Left ventricle myocardium superior (tissue), 1 donor: ENCODE measurements at regions not wholly inside any gene's neighbourhood (a gene's known extent, or its start where the extent isn't known, plus 50 kb on each side); places are given as distances from the start of the nearest gene placed in this dataset.
A peak's percentile ranks its signal among the peaks of the same experiment; 100 is the strongest.

Experiments used
- ATAC-seq: fragments of 200-7000 bp; cut with Tn5 transposase; one replicate; pipeline ENCODE4 v1.9.1; 2020; ENCODE audit warnings: mild to moderate bottlenecking, moderate library complexity
- DNase-seq: peaks from one replicate; pipeline ENCODE4 v3.0.0-alpha.2; 2020
- intact Hi-C: fragments of 100-400 bp; cut with micrococcal nuclease; formaldehyde crosslinking; loops from one replicate; pipeline ENCODE4 v1.11.0; 2022
- donor health status: DM: no; HTN: yes; CAD: no; lungs with severe emphysema.

DNA sequence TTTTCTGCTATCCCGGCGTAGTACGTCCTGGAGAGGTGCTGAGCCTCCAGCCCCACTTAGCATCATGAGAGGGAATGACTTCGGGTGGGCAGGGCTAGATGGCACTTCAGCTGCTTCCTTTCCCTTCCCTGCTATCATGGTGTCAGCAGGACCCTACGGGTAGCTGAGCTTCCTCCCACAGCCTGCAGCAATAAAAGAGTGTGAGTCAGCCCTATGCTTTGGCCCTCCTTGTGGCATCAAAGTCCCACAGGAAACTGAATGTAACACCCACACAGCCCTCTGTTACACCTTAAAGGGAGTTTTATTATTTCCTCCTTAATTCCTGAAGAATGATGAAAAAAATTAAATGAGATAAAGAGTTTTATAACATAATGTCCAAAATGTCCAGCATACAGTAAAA lies 458.1 kb downstream of the RPS24 start:
- DNase-seq (no peak), ATAC-seq (no peak)
- intact Hi-C loops, result no loop called here

DNA sequence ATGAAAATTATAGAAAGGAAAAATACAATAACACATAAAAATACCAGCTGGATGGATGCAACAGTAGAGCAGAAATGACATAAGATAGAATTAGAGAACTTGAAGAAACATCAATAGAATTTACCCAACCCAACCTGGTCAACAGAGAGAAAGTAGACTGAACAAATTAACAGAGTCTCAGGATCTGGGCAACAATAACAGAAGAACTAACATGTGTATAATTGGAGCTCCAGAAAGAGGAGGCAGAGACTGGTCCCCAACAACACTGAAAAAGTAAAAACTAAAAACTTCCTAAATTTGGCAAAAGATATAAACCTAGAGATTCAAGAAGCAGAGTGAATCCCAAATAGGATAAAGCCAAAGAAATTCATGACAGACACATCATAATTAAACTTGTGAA lies 458.8 kb downstream of the RPS24 start:
- ATAC-seq, result no peak
- no peak for DNase-seq
- intact Hi-C loops, result no loop called here

DNA sequence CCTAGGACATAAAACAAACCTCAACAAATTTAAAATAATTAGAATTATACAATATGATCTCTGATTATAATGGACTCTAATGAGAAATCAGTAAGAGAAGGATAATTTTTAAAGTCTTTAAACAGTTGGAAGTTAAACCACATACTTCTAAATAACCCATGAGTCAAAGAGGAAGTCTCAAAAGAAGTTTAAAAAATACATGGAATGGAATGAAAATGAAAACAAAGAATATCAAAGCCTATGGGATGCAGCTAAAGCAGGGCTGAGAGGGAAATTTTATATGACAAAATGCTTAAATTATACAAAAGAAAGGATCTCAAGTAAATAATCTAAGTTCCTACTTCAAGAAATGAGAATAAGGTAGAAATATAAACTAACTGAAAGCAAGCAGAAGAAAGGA lies 460.5 kb downstream of the RPS24 start:
- ATAC-seq (no peak), DNase-seq (no peak)
- intact Hi-C loops, result no loop called here

DNA sequence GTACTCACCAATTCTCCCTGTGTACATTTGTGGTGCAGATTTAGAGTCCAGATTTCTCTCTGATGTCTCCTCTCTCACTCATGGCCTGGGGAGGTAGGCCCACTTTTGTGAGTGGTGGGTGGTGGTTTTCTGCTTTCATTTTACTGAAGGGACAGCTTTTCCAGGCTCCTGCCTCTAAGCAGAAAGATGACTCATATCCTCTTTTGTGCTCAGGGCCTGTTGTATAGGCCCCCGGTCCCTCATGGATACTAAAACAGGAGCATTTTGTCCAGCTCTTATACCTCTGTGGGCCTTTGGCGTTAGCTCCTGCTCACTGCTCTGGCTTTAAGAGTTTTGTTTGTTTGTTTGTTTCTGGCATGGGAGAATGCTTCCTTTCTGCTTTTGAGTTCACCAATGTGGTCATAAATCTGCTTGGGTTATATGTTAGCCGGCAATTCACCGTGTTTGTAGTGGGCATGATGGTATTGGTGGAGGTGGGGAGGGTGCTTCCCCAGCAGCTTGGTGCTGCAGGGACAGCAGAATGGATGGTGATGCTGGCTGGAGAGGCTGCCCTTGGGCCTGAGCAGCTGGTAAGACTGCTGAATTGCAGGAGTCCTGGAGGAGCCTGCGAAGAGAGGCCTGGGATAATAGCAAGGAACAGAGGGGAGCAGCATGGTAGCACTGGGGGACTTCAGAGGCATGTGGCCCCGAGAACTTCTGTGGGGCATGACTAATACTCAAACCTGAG lies 468.7 kb downstream of the RPS24 start:
- intact Hi-C loops, result no loop called here
- ATAC-seq (no peak), DNase-seq (no peak)

DNA sequence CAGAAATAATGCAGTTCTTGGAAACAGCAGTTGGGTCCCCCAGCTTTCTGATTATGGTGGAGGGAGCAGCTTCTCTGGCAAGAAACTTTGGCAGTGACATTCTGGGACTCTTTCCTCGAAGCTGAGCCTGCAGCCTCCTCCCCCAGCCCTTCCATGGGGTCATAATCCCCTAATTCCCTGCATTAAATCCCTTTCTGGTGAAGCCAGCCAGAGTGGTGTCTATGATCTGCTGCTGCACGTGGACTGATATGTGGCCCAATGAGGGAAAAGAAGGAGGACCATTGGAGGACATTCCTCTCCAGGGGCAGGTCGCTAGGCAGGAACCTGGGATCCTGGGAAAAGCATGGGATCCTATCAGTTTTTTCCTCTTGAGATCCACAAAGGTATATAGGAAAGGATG lies 470.5 kb downstream of the RPS24 start:
- no peak for DNase-seq
- ATAC-seq, result no peak

DNA sequence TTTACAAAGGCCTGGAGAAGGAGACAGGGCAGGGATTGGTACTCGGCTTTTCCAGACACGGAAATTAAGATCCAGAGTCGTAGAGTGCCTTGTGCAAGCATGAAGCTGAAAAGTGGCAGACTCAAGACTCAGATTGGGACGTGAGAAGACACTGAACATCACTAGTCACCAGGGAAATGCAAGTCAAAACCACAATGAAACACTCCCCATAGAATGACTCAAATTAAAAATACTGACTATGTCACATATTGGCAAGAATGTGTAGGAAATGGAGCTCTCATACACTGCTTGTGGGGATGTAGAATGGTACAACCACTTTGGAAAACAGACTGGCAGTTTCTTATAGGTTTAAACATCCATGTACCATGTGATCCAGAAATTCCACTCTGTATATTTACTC lies 472.0 kb downstream of the RPS24 start:
- ATAC-seq, result no peak
- intact Hi-C loops, result no loop called here
- no peak for DNase-seq

More for the DNA sequence above, 470.5 kb downstream of the RPS24 start:
- intact Hi-C loops, result no loop called here

DNA sequence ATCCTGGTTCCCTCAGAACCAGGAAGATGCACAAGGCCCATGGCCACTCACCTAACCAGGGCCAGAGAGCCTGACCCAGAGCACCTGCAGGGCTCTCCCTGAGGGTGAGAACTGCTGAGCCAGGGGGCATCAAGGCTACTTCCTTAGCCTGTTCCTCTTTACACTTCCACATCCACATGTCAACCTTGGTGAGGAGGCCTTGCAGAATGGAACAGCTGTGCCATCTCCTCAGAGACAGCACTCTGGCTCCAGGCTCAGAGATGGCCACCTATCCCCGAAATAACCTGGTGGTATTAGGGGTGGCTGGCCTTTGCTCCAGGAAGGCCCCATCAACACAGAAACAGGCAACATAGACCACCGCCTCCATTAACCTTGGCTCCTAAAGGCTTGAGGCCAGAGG lies 473.0 kb downstream of the RPS24 start:
- DNase-seq (no peak), ATAC-seq (no peak)
- intact Hi-C loops, result no loop called here

DNA sequence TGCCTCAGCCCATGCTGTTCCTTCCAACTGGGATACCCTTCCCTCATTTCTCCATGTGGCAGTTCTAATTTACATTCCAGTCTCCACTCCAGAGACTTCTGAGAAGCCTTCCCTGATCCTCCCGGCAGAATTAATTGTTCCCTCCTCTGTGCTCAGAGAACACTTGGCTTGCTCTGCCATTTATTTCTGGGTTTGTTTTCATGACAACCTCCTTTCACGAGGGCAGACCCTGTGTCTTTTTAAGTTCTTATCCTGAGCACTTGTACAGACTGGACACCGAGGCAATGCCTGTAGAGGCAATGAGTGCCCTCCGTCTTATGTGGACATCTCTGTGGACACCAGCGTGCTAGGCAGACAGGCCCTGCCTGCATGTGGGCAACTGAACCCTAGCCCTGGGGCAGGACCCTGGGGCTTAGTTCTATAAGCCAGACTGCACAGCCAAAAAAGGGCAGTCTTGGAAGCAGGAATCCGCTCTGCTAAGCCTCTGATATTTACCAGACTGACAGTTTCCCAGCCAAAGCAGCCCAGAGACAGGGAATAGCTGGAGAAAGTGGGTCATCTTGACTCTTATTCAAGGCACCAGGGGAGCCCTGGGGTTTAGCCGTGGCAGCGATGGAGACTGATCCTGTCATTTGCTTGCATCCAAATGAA lies 474.0 kb downstream of the RPS24 start:
- DNase-seq (no peak), ATAC-seq (no peak)
- intact Hi-C loops, result no loop called here

DNA sequence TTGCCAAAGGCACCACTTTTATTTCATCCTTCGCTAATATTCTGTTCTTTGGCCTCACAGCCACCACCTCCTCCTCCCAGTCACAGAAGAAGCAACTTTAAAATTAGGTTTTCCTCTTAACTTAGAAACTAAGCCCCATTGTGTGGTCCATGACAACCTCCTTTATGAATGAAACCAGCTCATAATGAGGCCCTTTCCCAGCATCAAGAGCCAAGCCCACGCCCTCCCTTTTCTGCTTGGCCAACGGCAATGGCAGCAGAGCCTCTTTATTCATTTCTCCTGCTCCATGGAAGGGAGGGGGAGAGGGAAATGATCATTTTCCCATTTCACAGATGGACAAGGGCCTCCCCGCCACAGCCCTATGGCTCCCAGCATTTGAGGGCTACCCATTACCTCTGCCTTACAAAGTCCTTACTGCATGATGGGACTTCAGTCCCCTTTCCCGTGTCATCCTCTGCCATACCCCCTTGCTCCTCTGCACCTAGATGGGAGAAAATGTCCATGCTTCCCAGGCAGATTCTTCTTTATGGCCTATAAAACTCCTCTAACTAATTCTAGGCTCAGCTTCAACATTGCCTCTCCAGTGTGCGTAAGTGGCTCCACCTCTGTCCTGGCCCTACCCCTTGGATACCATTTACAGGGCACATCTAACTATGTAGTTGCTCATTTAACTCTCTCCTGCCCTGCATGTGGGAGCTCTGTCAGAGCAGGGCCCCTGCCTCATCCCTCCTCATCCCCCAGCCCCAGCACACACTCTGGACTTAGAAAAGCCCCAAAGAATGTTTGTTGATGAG lies 475.5 kb downstream of the RPS24 start:
- ATAC-seq (no peak), DNase-seq (no peak)
- intact Hi-C loops, result no loop called here

DNA sequence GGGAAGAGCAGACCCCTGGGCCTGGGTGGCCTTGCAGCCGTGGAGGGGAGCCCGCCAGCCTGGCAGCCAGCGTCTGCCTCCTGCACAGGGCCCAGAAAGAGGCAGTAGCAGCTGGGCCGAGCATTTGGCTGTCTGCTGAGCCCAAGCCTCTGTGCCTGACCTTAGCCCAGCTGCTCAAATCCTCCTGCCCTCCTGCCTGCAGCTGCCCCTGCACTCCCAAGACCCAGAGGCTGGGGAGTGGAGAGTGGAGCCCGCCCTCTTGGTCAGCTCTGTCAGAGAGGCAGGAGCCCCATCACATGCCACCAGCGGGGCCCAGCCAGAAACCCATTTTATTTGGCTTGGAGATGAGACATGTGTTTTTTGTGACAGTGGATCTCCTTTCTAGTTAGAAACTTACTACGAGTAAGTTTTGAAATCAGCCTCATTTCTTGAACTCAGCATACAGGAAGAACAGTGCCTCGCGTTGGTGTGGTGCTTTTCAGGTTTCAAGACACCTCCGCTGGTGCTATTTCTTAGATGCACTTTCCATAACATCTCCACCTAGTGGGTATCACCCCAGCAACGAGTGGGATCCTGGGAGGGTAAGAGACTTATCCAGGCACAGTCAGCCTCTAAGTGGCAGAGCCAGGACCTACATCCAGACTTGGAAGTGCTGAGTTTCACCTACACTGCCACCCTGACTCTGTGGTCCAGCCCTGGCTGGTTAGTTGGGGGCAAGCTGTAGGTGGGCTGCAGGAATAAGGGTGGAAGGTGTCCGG lies 477.1 kb downstream of the RPS24 start:
- DNase-seq, result peak; percentile 36
- peak; percentile 61 for ATAC-seq
- intact Hi-C loops, result no loop called here

DNA sequence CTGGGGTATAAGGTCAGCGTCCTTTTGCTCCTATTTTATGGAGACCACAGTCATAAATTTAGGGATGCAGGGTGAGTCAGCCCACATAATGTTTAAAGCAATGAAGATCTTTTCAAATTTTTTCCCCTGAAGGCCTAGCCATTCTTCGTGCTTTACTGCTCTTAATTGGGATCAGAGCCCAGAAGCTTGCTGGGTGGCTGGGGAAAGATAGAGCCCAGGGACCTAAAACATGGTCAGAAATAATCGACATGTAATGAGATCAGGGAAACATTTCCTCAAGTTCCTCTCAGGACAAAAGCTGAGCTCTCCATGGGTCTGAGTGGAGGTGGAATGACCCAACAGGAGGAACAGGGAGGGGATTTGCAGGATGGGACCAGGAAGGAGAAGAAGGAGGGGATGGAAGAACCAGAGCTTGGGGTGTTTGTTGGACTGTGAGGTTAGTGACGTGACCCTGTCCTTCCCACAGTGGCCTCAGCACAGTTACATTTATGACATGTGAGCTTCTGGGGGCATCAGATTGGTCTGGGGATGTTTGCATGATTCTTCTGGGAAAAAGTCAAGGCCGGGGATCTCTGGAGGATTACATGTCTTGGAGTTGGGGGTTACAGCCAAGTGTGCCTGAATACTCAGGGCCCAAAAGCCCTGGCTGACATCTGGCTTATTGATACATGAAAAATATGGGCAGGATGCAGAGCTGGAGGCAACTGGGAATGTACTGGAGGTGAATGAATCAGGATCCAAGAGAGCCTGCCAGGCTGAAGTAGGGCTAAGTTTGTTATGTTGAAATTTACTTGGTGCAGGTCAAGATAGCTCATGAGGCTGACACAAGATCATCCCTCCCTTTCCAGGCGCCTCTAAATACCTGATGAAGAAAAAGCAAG lies 477.9 kb downstream of the RPS24 start:
- ATAC-seq, result peak; percentile 7
- no peak for DNase-seq
- intact Hi-C loops, result no loop called here

DNA sequence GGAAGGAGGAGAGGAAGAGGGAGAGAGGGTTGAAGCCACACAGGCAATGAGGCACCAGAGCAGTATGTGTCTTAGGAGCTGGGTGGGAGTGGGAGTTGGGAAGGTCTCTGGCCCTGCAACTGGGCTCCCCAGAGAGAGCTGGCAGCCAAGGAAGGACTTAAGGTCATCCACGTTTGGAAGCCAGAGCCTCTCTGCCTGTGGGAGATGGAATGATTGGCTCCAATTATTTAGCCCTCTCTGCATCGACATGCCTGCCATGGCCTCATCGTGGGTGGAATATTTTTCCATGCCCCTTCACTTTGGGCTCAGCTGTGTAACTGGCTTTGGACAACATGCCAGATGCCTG lies 478.5 kb downstream of the RPS24 start:
- intact Hi-C loops, result no loop called here
- ATAC-seq (no peak), DNase-seq (no peak)

DNA sequence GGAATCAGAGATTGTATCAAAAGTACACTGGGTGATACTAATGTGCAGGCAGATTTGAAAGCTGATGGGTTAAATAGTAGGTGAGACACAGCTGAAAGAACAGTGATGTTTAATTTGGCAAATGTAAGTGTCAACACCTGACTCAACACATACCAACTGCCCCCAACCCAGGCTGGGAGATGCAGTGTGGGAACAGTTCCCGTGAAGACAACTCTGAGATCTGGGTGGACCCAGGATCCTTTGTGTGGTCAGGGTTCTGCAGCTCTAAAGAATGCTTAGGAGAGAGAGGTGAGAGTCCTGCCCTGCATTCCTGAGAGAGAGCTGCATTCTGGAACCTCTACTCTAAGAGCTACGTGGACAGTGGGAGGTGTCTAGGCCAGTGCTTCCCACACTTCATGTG lies 479.7 kb downstream of the RPS24 start:
- no peak for DNase-seq
- intact Hi-C loops, result no loop called here
- ATAC-seq, result no peak

DNA sequence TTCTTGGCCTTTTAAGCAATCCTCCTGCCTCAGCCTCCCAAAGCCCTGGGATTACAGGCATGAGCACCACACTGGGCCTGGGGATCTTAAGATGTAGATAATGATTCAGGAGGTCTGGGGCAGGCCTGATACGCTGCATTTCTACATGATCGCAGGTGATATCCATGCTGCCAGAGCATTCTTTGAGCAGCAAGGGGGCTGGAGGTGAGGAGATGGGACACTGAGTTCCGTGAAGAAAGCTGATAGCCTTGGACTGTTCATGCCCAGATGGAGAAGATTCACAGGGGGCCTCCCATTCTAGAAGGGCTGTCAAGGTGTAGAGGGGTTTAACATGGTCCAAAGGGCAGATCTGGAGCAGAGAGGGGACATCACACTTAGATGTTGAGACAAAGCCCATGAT lies 480.3 kb downstream of the RPS24 start:
- ATAC-seq (no peak), DNase-seq (no peak)
- intact Hi-C loops, result no loop called here

DNA sequence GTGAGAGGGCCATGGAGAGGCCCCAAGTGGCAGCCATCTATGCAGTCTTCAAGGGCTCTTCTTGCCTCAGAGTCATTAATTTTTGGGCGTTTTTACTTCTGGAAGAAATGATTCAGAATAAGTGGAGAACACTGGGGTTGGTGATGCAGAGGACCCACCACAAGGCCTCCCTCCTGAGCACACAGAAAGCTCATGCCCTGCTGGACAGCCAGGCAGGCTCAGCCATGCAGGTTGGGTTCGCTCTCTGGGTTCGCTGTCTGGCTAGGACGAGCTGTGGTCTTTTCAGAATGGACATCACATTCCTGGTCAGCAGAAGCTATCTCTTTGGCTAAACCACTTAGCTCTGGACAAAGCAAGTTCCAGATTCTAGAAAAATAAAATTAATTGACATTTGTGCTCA lies 480.8 kb downstream of the RPS24 start:
- ATAC-seq, result no peak
- no peak for DNase-seq
- intact Hi-C loops, result no loop called here

DNA sequence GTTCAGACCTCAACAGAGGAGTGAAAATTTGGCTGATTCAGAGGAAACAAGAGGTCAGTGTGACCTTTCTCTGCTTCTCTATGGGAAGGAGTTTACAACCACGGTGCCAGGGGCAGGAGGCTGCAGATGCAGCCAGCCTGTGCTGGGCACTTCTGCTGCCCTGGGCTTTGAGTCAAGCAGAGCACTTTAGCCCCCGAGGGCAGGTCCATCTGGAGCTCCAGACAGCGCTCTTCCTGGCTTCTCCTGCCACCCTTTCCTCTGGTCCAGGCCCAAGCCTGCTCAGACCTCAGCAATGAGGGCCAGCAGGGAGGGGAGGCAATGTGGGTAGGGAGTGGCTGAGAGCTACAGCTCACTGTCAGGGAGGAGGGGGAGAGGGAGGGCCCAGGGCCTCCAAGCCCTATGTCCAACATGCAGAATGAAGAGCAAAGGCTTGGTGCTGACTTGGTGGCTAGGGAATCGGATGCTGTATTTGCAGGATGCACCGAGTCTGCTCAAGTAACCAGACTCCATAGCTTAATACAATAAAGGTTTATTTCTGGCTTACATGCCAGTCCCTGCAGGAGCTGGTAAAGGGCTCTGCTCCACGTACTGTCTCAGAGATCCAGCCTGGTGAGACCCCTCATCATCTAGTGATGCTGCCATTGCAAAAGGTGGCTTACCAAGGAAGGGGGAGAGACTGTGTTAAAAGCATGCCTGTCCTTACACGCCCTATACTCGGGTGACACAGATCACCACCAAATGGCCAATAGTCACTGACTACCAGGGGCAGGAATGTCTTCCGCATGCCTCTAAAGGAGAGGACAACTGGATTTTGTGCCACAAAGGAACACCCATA lies 481.6 kb downstream of the RPS24 start:
- DNase-seq (peak; percentile 37), ATAC-seq (peak; percentile 71)
- intact Hi-C loops, result no loop called here

DNA sequence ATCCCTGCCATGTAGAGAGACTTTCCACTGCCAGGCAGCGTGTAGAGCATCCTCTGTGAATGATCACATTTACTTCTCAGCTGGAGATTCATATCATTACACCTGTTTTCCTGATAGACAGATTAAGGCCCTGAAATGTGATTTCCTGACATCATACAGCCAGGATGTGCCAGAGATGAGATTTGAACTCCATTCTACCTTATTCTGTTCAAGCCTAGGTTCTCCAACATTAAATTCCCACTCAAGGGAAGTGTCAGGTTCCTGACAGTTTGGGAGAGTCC lies 482.1 kb downstream of the RPS24 start:
- intact Hi-C loops, result no loop called here
- ATAC-seq, result no peak

DNA sequence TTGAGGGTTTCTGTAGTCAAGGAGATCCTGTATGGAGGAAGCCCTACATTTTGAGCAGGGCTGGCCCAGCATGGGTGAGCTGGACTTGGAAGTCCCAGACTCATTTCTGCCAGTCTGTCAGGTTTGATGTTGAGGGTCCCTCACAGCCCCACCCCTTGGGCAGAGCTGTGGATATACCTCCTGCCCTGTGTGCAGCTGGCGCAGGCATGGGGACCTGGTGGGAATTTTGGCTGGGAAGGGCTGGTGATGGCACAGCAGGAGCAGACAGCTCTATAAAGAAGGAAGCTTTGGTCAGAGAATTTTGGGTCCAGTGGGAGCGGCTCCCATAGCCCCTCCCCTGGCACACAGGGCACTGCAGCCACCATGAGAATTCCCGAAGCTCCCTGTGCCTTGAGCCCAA lies 482.6 kb downstream of the RPS24 start:
- no peak for DNase-seq
- intact Hi-C loops, result no loop called here
- no peak for ATAC-seq

More for the DNA sequence above, 482.1 kb downstream of the RPS24 start:
- DNase-seq, result no peak
